ENCODE measurements at regions not wholly inside any gene's neighbourhood (a gene's known extent, or its start where the extent isn't known, plus 50 kb on each side); places are given as distances from the start of the nearest gene placed in this dataset.
A peak's percentile ranks its signal among the peaks of the same experiment; 100 is the strongest.
"Not testable (repeated sequence)": the region's sequence is repeated elsewhere in the genome, so short reads cannot be mapped to it uniquely, and the experiment has no call there.

- no peak for DNase-seq
These were observed 131.6 kb downstream of the GLUL start for GRCh38 chr1:182259968-182260367.

GRCh38 chr1:182259229-182259872 lies 132.2 kb downstream of the GLUL start:
- DNase-seq, result no peak

DNA sequence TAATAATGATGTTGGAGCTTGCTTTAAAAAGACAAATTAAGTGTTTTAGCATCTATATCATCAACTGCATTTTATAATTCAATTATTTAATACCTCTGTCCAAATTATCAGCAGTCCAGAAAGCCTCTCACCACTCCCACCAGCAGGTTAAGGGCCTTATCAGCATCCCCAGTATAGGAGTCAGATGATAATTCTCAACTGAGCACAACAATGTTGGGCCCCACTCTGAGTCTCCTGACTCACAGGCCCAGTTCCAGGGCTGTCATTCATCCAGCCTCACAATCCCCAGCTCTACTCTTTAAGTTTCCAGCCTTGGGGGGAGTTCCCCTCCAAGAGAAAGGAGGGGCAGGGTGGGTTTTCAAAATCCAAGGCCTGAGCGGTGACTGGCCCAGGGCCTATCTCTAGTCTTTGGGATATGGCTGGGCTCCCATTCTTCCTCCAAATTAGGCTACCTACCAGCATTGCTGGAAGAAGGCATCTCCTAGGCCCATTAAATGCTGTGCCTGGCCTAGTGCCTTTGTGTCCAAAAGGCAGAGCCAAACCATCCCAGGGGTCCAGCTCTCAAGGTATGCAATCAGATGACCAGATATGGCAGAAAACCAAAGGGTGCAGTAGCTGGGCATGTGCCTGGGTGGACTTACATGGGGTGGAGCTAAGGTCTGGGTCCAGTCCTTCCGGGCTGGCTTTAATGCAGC lies 134.1 kb downstream of the GLUL start:
- peak; percentile 31 for DNase-seq

- DNase-seq, result no peak
These were observed 134.7 kb downstream of the GLUL start for GRCh38 chr1:182256931-182257330.

DNA sequence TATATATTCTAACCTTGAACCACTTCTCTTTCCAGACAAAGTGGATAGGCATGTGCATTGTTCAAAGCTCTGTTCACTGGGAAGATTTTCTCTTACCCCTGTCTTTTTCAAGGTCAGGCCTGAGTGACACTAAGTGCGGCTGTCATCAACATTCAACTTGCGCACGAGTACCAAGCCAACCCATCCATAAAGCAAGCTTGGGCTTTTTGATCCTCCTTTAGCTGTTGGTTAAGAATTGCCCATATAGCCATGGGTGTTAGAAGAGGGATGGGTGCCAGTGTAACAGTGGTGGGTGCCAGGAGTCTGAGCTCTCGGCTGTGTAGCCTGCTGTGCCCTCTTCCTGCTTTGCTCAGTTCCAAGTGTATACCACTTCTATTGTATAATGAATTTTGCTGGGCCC lies 136.1 kb downstream of the GLUL start:
- DNase-seq, result no peak

GRCh38 chr1:182253319-182253860 lies 138.2 kb downstream of the GLUL start:
- no peak for DNase-seq

- DNase-seq, result no peak
These were observed 140.0 kb downstream of the GLUL start for GRCh38 chr1:182251561-182251960.

DNA sequence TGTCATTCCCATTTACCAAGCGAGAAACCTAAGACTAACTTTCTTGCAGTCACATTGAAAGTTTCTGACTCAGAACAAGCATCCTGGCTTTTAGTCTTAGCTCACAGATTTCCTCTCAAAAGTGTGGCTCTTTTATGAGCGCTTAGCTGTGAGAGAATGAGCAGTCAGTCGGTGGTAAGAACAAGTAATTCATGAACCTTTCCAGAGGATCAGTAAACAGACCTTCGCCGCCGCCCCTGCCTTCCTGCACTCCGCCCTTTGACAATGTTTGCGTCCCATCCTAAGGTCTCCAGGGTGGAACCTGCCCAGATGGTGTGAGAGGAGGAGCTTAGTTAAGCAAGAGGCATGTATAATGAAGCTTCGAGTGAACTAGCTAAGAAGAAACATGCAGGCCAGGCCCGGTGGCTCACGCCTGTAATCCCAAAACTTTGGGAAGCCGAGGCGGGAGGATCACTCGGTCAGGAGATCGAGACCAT lies 142.4 kb downstream of the GLUL start:
- DNase-seq, result peak; percentile 78

- no peak for DNase-seq
These were observed 142.9 kb downstream of the GLUL start for GRCh38 chr1:182248721-182249120.

DNA sequence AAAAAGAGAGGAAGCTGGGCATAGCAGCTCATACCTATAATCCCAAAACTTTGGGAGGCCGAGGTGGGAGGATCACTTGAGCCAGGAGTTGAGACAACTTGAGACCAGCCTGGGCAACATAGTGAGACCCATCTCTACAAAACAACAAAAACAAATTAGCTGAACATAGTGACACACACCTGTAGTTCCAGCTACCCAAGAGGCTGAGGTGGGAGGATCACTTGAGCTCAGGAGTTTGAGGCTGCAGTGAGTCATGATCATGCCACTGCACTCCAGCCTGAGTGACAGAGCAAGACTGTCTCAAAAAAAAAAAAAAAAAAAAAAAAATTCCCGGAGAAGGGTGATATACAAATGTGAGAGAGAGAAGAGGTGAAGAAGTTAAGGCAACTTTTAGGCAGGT lies 143.8 kb downstream of the GLUL start:
- not testable (repeated sequence) for DNase-seq

- DNase-seq, result no peak
These were observed 144.8 kb downstream of the GLUL start for GRCh38 chr1:182246783-182247182.

DNA sequence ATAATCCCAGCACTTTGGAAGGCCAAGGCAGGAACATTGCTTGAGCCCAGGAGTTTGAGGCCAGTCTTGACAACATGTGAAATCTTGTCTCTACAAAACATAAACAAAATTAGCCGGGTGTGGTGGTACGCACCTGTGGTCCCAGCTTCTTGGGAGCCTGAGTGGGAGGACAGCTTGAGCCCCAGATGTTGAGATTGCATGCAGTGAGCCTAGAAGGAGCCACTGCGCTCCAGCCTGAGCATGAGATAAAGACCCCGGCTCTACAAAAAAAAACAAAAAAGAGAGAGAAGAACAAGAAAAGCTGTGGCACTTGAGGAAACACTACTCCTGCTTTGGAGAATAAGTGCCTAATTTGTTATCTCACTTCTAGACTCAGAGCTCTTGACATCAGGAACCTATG lies 146.6 kb downstream of the GLUL start:
- DNase-seq, result no peak

- no peak for DNase-seq
These were observed 147.1 kb downstream of the GLUL start for GRCh38 chr1:182244451-182244850.

DNA sequence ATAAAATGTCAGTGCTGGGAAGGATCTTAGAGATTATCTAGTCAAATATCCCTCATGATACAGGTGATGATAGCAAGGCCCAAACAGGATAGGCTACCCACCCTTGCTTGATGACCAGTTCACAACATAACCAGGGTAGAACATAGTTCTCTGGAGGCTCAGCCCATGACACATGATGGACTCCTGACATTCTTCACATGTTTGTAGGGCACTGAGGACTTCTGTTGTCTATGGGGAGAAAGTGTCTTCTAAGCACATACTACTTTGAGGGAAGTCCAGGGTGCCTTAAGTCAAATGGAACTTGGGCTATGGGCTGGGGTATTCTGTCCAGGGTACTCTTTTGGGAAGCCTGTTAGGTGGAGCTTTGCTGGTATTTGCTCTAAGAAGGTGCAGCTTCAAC lies 148.9 kb downstream of the GLUL start:
- DNase-seq, result no peak

- DNase-seq, result no peak
These were observed 151.5 kb downstream of the GLUL start for GRCh38 chr1:182240085-182240484.

- no peak for DNase-seq
These were observed 153.2 kb downstream of the GLUL start for GRCh38 chr1:182238421-182238820.

DNA sequence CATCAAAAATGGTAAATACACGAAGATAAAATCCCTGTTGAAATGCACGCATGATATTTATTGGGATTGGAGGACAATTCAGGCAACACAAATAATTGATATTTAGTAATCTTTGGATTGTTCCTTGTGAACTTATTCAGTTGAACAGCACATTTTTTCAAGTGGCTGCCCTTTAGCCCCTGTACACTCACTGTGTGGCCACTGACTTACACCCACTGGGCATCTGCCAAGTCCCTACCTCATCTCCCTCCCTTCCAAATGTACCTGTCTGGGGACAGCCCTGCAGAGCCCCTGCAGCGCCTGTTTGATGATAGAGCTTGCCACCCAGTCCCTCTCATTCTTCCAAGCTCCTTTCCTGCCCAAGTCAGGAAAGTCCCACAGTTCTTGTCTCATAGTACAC lies 154.3 kb downstream of the GLUL start:
- no peak for DNase-seq

GRCh38 chr1:182236651-182237077 lies 154.9 kb downstream of the GLUL start:
- no peak for DNase-seq

DNA sequence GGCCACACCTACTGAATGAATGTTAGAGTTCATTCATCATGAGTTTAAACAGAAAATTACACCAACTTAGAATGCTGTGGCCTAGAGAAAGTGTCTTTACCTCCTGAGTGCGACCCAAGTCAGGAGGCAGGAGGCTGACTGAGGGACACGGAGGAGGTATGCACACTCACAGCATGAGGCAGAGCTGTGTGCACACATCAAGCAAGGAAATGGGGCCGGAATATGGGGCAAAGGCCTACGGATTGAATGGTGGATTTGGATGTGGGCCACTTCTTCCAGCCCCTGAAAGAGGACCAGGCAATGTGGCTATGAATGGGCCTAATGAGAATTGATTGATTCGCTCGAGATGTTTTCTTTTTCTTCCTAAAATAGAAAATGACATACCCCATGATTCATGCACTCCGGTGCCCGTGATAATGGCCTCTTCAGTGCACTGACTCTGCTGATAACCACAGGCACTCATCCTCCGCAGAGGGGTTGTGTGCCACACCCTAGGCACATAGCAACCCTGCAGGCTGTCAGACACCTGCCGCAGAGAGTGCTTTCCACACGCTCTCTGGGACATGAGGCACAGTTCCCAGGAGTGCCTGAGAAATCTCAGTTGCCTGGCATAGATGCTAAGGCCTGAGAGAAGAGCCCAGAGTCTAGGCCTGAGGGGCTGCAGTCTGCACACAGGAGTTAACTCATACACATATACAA lies 155.5 kb downstream of the GLUL start:
- DNase-seq, result no peak

DNA sequence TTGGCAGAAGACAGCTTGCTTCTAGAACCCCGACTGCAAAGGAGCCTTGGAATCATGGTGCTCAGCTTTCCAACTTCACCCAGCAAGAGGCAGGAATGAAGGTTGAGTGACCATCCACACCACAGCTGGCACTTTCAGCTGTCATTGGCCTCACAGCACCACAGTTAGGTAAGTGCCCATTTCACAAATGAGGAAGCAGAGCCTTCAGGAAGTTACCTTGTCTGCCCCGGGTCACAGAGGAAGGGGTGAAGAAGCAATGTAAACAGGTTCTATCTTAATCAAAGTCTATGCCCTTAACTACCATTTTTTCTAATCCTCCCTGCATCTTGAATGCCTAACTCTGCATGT lies 156.0 kb downstream of the GLUL start:
- DNase-seq, result no peak

- DNase-seq, result peak; percentile 92
These were observed 161.6 kb downstream of the GLUL start for GRCh38 chr1:182229921-182230491.

DNA sequence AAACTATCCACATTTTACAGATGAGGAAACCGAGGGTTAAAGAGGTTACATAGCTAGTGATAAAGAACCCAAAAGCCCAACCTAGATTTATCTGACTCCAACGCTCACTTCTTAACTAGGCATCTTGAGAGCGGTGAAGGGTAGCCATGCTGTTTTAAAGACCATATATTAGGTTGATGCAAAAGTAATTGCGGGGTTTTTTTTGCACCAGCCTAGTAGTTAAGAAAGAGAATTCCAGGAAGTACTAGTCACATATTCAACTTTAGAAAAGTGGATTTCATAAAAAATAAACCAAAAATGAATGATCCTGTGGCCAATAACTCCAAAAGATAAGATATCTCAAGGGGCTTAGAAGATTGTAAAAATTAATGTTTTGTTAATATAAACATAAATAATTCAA lies 162.1 kb downstream of the GLUL start:
- no peak for DNase-seq

DNA sequence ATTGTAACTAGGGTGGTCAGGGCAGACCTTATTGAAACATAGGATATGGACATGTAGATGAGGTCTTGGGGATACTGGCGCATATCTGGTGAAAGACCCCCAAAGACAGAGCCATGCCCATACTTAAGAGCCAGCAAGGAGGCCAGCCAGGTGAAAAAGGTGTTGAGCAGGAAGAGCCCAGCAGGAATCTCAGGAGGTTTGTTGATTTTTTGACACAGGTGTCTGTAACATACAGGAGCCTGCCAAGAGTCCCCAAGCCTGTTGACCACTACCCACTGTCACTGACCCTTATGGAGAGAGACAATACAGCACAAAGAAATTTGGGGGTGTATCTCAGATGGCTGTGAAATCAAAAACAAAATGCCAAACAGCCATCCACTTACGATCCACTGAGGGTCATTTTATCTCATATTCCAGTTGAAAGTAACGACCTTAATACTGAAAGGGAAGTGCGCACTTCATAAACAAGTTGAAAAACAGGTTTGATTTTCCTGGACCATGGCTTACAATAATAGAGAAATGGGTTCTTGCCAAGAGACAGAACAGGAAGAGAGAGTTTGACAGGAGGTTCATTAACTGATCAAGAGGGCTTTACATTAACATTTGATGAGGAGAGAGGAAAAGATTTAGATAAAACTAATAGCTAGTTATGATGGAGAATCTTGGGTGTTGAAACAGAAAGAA lies 163.6 kb downstream of the GLUL start:
- no peak for DNase-seq

Data from NCI-H82 (cell line).